ENCODE measurements at regions not wholly inside any gene's neighbourhood (a gene's known extent, or its start where the extent isn't known, plus 50 kb on each side); places are given as distances from the start of the nearest gene placed in this dataset.

DNA sequence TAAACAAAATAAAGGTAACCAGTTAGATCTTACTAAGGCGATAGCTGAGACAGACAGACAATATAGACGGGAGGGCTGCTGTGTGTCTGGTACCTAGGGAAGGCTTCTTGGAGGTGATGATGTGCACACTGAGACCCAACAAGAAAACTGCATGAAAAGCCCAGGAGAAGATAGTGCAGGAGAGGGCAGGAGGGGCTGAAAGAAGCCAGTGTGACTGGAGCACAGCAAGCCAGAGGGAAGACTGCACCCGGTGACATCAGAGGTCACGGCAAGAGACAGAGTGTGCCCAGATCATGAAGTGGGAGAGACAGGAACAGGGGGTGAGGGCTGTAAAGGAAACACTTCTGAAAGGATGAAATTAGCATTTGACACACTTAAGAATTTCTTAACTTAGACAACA is 266.3 kb downstream of the BRD1 start:
- no peak for DNase-seq (ENCODE audit: low read depth)
- TF ChIP-seq CTCF (conservative IDR thresholded peaks at IDR 0.05; ENCODE audit: low read depth, low read length): no peak
- H3K4me3 ChIP-seq (ENCODE audit: low read depth, low read length): no peak overlapping the region

GRCh38 chr22:49555526-49555925 is 272.1 kb downstream of the BRD1 start:
- no peak for DNase-seq (ENCODE audit: low read depth)
- no peak for TF ChIP-seq CTCF (conservative IDR thresholded peaks at IDR 0.05; ENCODE audit: low read depth, low read length)
- no peak overlapping the region for H3K4me3 ChIP-seq (ENCODE audit: low read depth, low read length)

- no peak for TF ChIP-seq CTCF (conservative IDR thresholded peaks at IDR 0.05; ENCODE audit: low read depth, low read length)
These were observed 272.9 kb downstream of the BRD1 start for GRCh38 chr22:49554741-49555140.

GRCh38 chr22:49554296-49554625 is 273.4 kb downstream of the BRD1 start:
- no peak for DNase-seq (ENCODE audit: low read depth)
- no peak for TF ChIP-seq CTCF (conservative IDR thresholded peaks at IDR 0.05; ENCODE audit: low read depth, low read length)
- no peak overlapping the region for H3K4me3 ChIP-seq (ENCODE audit: low read depth, low read length)

More at GRCh38 chr22:49554741-49555140, 272.9 kb downstream of the BRD1 start:
- no peak for DNase-seq (ENCODE audit: low read depth)
- no peak overlapping the region for H3K4me3 ChIP-seq (ENCODE audit: low read depth, low read length)

- TF ChIP-seq CTCF (conservative IDR thresholded peaks at IDR 0.05; ENCODE audit: low read depth, low read length): no peak
- no peak for DNase-seq (ENCODE audit: low read depth)
- no peak overlapping the region for H3K4me3 ChIP-seq (ENCODE audit: low read depth, low read length)
These were observed 274.0 kb downstream of the BRD1 start for GRCh38 chr22:49553518-49554295.

DNA sequence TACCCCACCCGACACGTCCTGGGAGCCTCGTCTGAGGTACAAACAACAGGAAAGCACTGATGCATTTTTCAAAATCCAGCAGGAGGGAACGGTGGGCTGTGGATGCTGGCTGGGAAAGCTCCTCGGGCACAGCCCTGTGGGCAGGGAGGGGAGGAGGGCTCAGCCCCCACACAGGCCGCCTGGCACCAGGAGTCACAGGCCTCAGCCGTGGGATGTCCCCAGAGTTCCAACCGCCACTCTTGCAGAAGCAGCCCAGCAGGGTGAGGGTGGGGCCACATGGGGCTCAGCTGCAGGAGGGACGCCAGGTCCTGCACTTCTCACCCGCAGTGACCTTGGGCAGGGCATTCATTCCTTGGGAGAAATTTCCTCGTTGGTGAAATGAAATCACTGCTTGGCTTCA is 274.6 kb downstream of the BRD1 start:
- no peak for DNase-seq (ENCODE audit: low read depth)
- no peak overlapping the region for H3K4me3 ChIP-seq (ENCODE audit: low read depth, low read length)
- no peak for TF ChIP-seq CTCF (conservative IDR thresholded peaks at IDR 0.05; ENCODE audit: low read depth, low read length)
